ENCODE measurements at regions not wholly inside any gene's neighbourhood (a gene's known extent, or its start where the extent isn't known, plus 50 kb on each side); places are given as distances from the start of the nearest gene placed in this dataset.

- no peak for DNase-seq
- Histone ChIP-seq H3K4me3 (ENCODE audit: insufficient read depth, low read depth, low read length, poor library complexity, severe bottlenecking) (no peak overlapping the region), H3K4me1 (ENCODE audit: control insufficient read depth, insufficient read depth, low read length, poor library complexity, severe bottlenecking) (no peaks in the 10 kb centered on the region), H3K27me3 (replicated peaks; ENCODE audit: control insufficient read depth, insufficient read depth, low read length, poor library complexity, severe bottlenecking) (no peaks in the 10 kb centered on the region), H3K9me3 (ENCODE audit: control insufficient read depth, low read length) (no peaks in the 10 kb centered on the region), H3K36me3 (ENCODE audit: control insufficient read depth, insufficient read depth, low read length) (no peaks in the 10 kb centered on the region), H3K27ac (ENCODE audit: insufficient read depth, low read length, poor library complexity, severe bottlenecking) (no peak overlapping the region)
Observed at GRCh38 chr21:28771790-28772501, 220.7 kb downstream of the LTN1 start.

DNA sequence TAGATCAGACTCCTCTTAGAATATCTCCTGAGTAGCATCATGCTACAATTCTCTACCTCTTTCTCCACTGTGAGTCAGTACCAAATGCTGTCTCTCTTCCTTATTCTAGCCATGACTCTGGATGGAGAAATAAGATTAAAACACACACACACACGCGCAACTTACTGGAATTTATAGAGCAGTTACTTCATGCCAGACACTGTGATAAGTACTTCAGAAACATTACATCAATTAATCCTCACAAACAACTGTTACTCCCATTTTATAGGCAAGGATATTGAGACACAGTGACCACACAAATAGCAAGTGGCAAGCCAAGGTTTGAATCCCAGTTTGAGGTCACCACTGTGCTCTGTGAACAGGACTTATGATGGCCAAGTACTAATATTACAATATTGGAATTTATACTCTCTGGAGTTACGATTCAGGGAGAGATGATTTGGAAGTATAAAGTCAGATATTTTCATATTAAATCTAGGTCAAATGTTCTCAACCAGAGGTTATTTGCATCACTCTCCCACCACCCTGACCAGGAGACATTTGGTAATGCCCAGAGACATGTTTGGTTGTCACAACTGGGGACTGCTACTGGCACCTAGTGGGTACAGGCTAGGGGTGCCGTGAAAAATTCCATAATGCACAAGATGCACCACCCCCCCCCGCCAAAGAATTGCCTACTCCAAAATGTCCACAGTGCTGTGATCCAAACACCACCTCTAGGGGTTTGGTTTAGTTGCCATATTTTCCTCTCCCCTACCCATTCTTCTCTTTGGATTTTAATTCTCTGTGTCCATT, 221.6 kb downstream of the LTN1 start:
- Histone ChIP-seq H3K4me1 (ENCODE audit: control insufficient read depth, insufficient read depth, low read length, poor library complexity, severe bottlenecking) (no peaks in the 10 kb centered on the region), H3K4me3 (ENCODE audit: insufficient read depth, low read depth, low read length, poor library complexity, severe bottlenecking) (no peak overlapping the region), H3K36me3 (ENCODE audit: control insufficient read depth, insufficient read depth, low read length) (no peaks in the 10 kb centered on the region), H3K27me3 (replicated peaks; ENCODE audit: control insufficient read depth, insufficient read depth, low read length, poor library complexity, severe bottlenecking) (no peaks in the 10 kb centered on the region), H3K27ac (ENCODE audit: insufficient read depth, low read length, poor library complexity, severe bottlenecking) (no peak overlapping the region), H3K9me3 (ENCODE audit: control insufficient read depth, low read length) (no peaks in the 10 kb centered on the region)
- no peak for DNase-seq

GRCh38 chr21:28769683-28770082, 223.0 kb downstream of the LTN1 start:
- H3K27ac ChIP-seq (ENCODE audit: insufficient read depth, low read length, poor library complexity, severe bottlenecking), result no peak overlapping the region
- H3K4me1 ChIP-seq (ENCODE audit: control insufficient read depth, insufficient read depth, low read length, poor library complexity, severe bottlenecking), result no peaks in the 10 kb centered on the region
- no peaks in the 10 kb centered on the region for H3K9me3 ChIP-seq (ENCODE audit: control insufficient read depth, low read length)
- H3K27me3 ChIP-seq (replicated peaks; ENCODE audit: control insufficient read depth, insufficient read depth, low read length, poor library complexity, severe bottlenecking), result no peaks in the 10 kb centered on the region
- no peak overlapping the region for H3K4me3 ChIP-seq (ENCODE audit: insufficient read depth, low read depth, low read length, poor library complexity, severe bottlenecking)
- DNase-seq, result no peak
- H3K36me3 ChIP-seq (ENCODE audit: control insufficient read depth, insufficient read depth, low read length), result no peaks in the 10 kb centered on the region

DNA sequence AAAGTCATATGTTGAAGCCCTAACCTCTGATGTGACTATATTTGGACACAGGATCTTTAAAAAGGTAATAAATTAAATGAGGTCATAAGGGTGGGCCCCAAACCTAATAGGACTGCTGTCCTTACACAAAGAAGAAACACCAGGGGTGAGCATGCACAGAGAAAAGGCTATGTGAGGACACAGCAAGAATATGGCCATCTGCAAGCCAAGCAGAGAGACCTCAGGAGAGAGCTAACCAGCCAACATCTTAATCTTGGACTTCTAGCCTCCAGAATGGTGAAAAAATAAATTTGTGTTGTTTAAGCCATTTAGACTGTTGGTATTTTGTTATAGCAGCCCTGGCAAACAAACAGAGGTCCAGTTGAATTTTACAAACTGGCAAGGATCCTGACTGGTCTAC, 223.9 kb downstream of the LTN1 start:
- H3K9me3 ChIP-seq (ENCODE audit: control insufficient read depth, low read length), result no peaks in the 10 kb centered on the region
- H3K4me1 ChIP-seq (ENCODE audit: control insufficient read depth, insufficient read depth, low read length, poor library complexity, severe bottlenecking), result no peaks in the 10 kb centered on the region
- H3K4me3 ChIP-seq (ENCODE audit: insufficient read depth, low read depth, low read length, poor library complexity, severe bottlenecking), result no peak overlapping the region
- no peak overlapping the region for H3K27ac ChIP-seq (ENCODE audit: insufficient read depth, low read length, poor library complexity, severe bottlenecking)
- H3K27me3 ChIP-seq (replicated peaks; ENCODE audit: control insufficient read depth, insufficient read depth, low read length, poor library complexity, severe bottlenecking), result no peaks in the 10 kb centered on the region
- no peaks in the 10 kb centered on the region for H3K36me3 ChIP-seq (ENCODE audit: control insufficient read depth, insufficient read depth, low read length)
- no peak for DNase-seq

- no peaks in the 10 kb centered on the region for H3K9me3 ChIP-seq (ENCODE audit: control insufficient read depth, low read length)
- no peaks in the 10 kb centered on the region for H3K27me3 ChIP-seq (replicated peaks; ENCODE audit: control insufficient read depth, insufficient read depth, low read length, poor library complexity, severe bottlenecking)
- DNase-seq, result no peak
- no peak overlapping the region for H3K27ac ChIP-seq (ENCODE audit: insufficient read depth, low read length, poor library complexity, severe bottlenecking)
- H3K36me3 ChIP-seq (ENCODE audit: control insufficient read depth, insufficient read depth, low read length), result no peaks in the 10 kb centered on the region
- H3K4me3 ChIP-seq (ENCODE audit: insufficient read depth, low read depth, low read length, poor library complexity, severe bottlenecking), result no peak overlapping the region
- no peaks in the 10 kb centered on the region for H3K4me1 ChIP-seq (ENCODE audit: control insufficient read depth, insufficient read depth, low read length, poor library complexity, severe bottlenecking)
Observed at GRCh38 chr21:28767523-28767922, 225.2 kb downstream of the LTN1 start.

DNA sequence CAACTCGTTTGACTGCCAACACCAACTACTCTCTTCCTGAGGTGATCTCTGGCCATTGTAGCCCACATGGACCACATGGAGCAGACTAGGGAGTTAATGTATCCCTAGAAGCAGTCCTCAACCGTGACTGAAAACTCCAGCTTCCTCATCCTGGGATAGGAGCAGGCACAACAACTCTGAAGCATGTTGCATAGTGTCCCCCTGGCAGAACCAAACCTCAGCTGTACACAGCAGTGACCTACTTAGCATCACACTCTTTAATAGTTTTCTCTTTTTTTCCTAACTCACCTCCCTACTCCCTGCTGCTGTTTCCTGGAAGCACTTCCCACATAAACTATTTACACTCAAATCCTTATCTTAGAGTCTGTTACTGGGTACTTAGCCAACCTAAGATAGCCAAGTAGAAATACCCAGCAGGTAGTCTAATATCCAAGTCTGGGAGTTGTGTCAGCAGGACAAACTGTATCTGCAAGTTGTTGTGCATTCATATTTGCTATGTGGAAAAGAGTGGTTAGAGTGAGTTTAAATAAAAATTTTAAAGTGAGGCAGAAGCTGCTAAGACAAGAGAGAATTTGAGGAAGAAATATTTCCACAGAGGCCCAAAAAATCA, 228.8 kb downstream of the LTN1 start:
- H3K9me3 ChIP-seq (ENCODE audit: control insufficient read depth, low read length), result no peaks in the 10 kb centered on the region
- no peaks in the 10 kb centered on the region for H3K4me1 ChIP-seq (ENCODE audit: control insufficient read depth, insufficient read depth, low read length, poor library complexity, severe bottlenecking)
- no peak overlapping the region for H3K27ac ChIP-seq (ENCODE audit: insufficient read depth, low read length, poor library complexity, severe bottlenecking)
- H3K36me3 ChIP-seq (ENCODE audit: control insufficient read depth, insufficient read depth, low read length), result no peaks in the 10 kb centered on the region
- no peak for DNase-seq
- H3K27me3 ChIP-seq (replicated peaks; ENCODE audit: control insufficient read depth, insufficient read depth, low read length, poor library complexity, severe bottlenecking), result no peaks in the 10 kb centered on the region
- H3K4me3 ChIP-seq (ENCODE audit: insufficient read depth, low read depth, low read length, poor library complexity, severe bottlenecking), result no peak overlapping the region

- H3K27ac ChIP-seq (ENCODE audit: insufficient read depth, low read length, poor library complexity, severe bottlenecking), result no peak overlapping the region
- DNase-seq, result no peak
- no peaks in the 10 kb centered on the region for H3K27me3 ChIP-seq (replicated peaks; ENCODE audit: control insufficient read depth, insufficient read depth, low read length, poor library complexity, severe bottlenecking)
- no peaks in the 10 kb centered on the region for H3K4me1 ChIP-seq (ENCODE audit: control insufficient read depth, insufficient read depth, low read length, poor library complexity, severe bottlenecking)
- no peaks in the 10 kb centered on the region for H3K9me3 ChIP-seq (ENCODE audit: control insufficient read depth, low read length)
- H3K4me3 ChIP-seq (ENCODE audit: insufficient read depth, low read depth, low read length, poor library complexity, severe bottlenecking), result no peak overlapping the region
- no peaks in the 10 kb centered on the region for H3K36me3 ChIP-seq (ENCODE audit: control insufficient read depth, insufficient read depth, low read length)
Observed at GRCh38 chr21:28762357-28762735, 230.3 kb downstream of the LTN1 start.

- Histone ChIP-seq H3K27ac (ENCODE audit: insufficient read depth, low read length, poor library complexity, severe bottlenecking) (no peak overlapping the region), H3K9me3 (ENCODE audit: control insufficient read depth, low read length) (no peaks in the 10 kb centered on the region), H3K36me3 (ENCODE audit: control insufficient read depth, insufficient read depth, low read length) (no peaks in the 10 kb centered on the region), H3K4me1 (ENCODE audit: control insufficient read depth, insufficient read depth, low read length, poor library complexity, severe bottlenecking) (no peaks in the 10 kb centered on the region), H3K4me3 (ENCODE audit: insufficient read depth, low read depth, low read length, poor library complexity, severe bottlenecking) (no peak overlapping the region), H3K27me3 (replicated peaks; ENCODE audit: control insufficient read depth, insufficient read depth, low read length, poor library complexity, severe bottlenecking) (no peaks in the 10 kb centered on the region)
- no peak for DNase-seq
Observed at GRCh38 chr21:28761674-28762356, 230.9 kb downstream of the LTN1 start.

DNA sequence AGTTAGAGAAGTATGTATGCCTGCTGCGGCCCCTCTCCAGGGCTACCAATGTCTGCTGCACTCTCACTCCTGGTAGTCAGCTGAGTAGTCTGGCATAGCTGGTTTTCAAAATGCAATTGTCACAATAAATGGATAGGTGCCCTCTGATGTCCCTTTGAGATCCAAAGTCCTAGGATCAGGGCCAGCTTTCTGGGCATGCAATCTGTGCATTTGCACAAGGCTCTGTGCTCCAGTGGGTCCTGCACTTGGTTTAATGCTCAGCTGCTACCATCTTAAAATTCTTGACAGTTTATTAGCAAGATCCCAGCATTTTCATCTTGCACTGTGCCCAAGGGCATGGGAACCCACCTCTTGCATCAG, 233.8 kb downstream of the LTN1 start:
- no peaks in the 10 kb centered on the region for H3K4me1 ChIP-seq (ENCODE audit: control insufficient read depth, insufficient read depth, low read length, poor library complexity, severe bottlenecking)
- H3K9me3 ChIP-seq (ENCODE audit: control insufficient read depth, low read length), result no peaks in the 10 kb centered on the region

More for the DNA sequence above, 233.8 kb downstream of the LTN1 start:
- H3K4me3 ChIP-seq (ENCODE audit: insufficient read depth, low read depth, low read length, poor library complexity, severe bottlenecking), result no peak overlapping the region
- no peak overlapping the region for H3K27ac ChIP-seq (ENCODE audit: insufficient read depth, low read length, poor library complexity, severe bottlenecking)
- no peaks in the 10 kb centered on the region for H3K36me3 ChIP-seq (ENCODE audit: control insufficient read depth, insufficient read depth, low read length)
- H3K27me3 ChIP-seq (replicated peaks; ENCODE audit: control insufficient read depth, insufficient read depth, low read length, poor library complexity, severe bottlenecking), result no peaks in the 10 kb centered on the region
- DNase-seq, result no peak

Measured in effector memory CD4-positive, alpha-beta T cell (primary cell).